DMS114 treated with DMSO at 0.1 percent for 48 hours (cell line): ENCODE measurements at regions not wholly inside any gene's neighbourhood (a gene's known extent, or its start where the extent isn't known, plus 50 kb on each side); places are given as distances from the start of the nearest gene placed in this dataset.

Experiments
- DNase-seq: peaks from one replicate; lab custom pipeline; 2025; ENCODE audit not compliant: unreplicated experiment; lab: John Stamatoyannopoulos, UW

- DNase-seq: no peak
Observed at GRCh38 chr3:57009802-57010201, 50.7 kb upstream of the SPATA12 start.

- no peak for DNase-seq
Observed at GRCh38 chr3:57009367-57009766, 51.1 kb upstream of the SPATA12 start.

GRCh38 chr3:57007521-57008460 is 52.7 kb upstream of the SPATA12 start:
- no peak for DNase-seq

GRCh38 chr3:57006949-57007419 is 53.5 kb upstream of the SPATA12 start:
- no peak for DNase-seq

- no peak for DNase-seq
Observed at GRCh38 chr3:57006179-57006657, 54.2 kb upstream of the SPATA12 start.

GRCh38 chr3:57004229-57004628 is 56.2 kb upstream of the SPATA12 start:
- DNase-seq: no peak

GRCh38 chr3:57003676-57004075 is 56.8 kb upstream of the SPATA12 start:
- no peak for DNase-seq

- no peak for DNase-seq
Observed at GRCh38 chr3:57001356-57001755, 59.1 kb upstream of the SPATA12 start.

- DNase-seq: no peak
Observed at GRCh38 chr3:57000012-57000411, 60.5 kb upstream of the SPATA12 start.

- DNase-seq: no peak
Observed at GRCh38 chr3:56999547-56999946, 60.9 kb upstream of the SPATA12 start.

- DNase-seq: no peak
Observed at GRCh38 chr3:56998076-56998529, 62.4 kb upstream of the SPATA12 start.

- no peak for DNase-seq
Observed at GRCh38 chr3:56997675-56998074, 62.8 kb upstream of the SPATA12 start.

- no peak for DNase-seq
Observed at GRCh38 chr3:56997041-56997440, 63.4 kb upstream of the SPATA12 start.

GRCh38 chr3:56994391-56994790 is 66.1 kb upstream of the SPATA12 start:
- no peak for DNase-seq

GRCh38 chr3:56990641-56991015 is 69.8 kb upstream of the SPATA12 start:
- DNase-seq: no peak

- no peak for DNase-seq
Observed at GRCh38 chr3:56989977-56990640, 70.4 kb upstream of the SPATA12 start.

- DNase-seq: no peak
Observed at GRCh38 chr3:56989169-56989976, 71.1 kb upstream of the SPATA12 start.

- peak; percentile 53 for DNase-seq
Observed at GRCh38 chr3:56988458-56989168, 71.9 kb upstream of the SPATA12 start.

GRCh38 chr3:56987238-56987895 is 73.1 kb upstream of the SPATA12 start:
- DNase-seq: no peak

GRCh38 chr3:56986347-56986746 is 74.1 kb upstream of the SPATA12 start:
- DNase-seq: no peak
